ENCODE measurements at regions not wholly inside any gene's neighbourhood (a gene's known extent, or its start where the extent isn't known, plus 50 kb on each side); places are given as distances from the start of the nearest gene placed in this dataset.

DNA sequence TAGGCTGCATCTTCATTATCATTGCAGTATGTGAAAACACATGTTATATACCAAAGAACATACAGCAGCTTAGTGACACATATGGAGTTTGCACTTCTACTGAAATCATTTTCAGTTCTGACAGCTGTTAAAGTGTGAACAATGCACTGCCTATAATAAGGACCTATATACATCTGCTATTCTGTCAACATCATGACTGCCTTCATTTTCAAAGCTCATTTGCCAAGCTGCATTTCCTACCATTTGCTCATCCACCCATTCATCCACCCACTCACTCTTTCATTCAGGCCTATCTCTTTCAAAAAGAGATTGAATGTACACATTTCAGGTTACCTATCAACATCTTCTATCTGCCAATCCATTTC is 81.7 kb upstream of the STK17B start:
- TF ChIP-seq POLR2AphosphoS5 (IDR thresholded peaks at IDR 0.05; ENCODE audit: low read depth) (no peak), NANOG (IDR thresholded peaks at IDR 0.05; ENCODE audit: borderline replicate concordance) (no peak), EZH2 (IDR thresholded peaks at IDR 0.05; ENCODE audit: low read depth, unreplicated experiment) (no peak), EZH2phosphoT487 (IDR thresholded peaks at IDR 0.05; ENCODE audit: unreplicated experiment) (no peak), JUNB (IDR thresholded peaks at IDR 0.05; ENCODE audit: unreplicated experiment) (no peak), STAT1 (IDR thresholded peaks at IDR 0.05; ENCODE audit: unreplicated experiment) (no peak), ZNF331 (CRISPR knock-in tag; IDR thresholded peaks at IDR 0.05; ENCODE audit: low read depth) (no peak), CREB1 (CRISPR knock-in tag; IDR thresholded peaks at IDR 0.05; ENCODE audit: low read depth) (no peak), ZNF114 (CRISPR knock-in tag; IDR thresholded peaks at IDR 0.05) (no peak)
- TF ChIP-seq, protein P1, sequence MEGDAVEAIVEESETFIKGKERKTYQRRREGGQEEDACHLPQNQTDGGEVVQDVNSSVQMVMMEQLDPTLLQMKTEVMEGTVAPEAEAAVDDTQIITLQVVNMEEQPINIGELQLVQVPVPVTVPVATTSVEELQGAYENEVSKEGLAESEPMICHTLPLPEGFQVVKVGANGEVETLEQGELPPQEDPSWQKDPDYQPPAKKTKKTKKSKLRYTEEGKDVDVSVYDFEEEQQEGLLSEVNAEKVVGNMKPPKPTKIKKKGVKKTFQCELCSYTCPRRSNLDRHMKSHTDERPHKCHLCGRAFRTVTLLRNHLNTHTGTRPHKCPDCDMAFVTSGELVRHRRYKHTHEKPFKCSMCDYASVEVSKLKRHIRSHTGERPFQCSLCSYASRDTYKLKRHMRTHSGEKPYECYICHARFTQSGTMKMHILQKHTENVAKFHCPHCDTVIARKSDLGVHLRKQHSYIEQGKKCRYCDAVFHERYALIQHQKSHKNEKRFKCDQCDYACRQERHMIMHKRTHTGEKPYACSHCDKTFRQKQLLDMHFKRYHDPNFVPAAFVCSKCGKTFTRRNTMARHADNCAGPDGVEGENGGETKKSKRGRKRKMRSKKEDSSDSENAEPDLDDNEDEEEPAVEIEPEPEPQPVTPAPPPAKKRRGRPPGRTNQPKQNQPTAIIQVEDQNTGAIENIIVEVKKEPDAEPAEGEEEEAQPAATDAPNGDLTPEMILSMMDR (conservative IDR thresholded peaks at IDR 0.05; ENCODE audit: low read depth in 2 of 2) = no peak
- TF ChIP-seq, protein P2, sequence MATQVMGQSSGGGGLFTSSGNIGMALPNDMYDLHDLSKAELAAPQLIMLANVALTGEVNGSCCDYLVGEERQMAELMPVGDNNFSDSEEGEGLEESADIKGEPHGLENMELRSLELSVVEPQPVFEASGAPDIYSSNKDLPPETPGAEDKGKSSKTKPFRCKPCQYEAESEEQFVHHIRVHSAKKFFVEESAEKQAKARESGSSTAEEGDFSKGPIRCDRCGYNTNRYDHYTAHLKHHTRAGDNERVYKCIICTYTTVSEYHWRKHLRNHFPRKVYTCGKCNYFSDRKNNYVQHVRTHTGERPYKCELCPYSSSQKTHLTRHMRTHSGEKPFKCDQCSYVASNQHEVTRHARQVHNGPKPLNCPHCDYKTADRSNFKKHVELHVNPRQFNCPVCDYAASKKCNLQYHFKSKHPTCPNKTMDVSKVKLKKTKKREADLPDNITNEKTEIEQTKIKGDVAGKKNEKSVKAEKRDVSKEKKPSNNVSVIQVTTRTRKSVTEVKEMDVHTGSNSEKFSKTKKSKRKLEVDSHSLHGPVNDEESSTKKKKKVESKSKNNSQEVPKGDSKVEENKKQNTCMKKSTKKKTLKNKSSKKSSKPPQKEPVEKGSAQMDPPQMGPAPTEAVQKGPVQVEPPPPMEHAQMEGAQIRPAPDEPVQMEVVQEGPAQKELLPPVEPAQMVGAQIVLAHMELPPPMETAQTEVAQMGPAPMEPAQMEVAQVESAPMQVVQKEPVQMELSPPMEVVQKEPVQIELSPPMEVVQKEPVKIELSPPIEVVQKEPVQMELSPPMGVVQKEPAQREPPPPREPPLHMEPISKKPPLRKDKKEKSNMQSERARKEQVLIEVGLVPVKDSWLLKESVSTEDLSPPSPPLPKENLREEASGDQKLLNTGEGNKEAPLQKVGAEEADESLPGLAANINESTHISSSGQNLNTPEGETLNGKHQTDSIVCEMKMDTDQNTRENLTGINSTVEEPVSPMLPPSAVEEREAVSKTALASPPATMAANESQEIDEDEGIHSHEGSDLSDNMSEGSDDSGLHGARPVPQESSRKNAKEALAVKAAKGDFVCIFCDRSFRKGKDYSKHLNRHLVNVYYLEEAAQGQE (IDR thresholded peaks at IDR 0.05; ENCODE audit: unreplicated experiment) = no peak
- TF ChIP-seq, protein P3, sequence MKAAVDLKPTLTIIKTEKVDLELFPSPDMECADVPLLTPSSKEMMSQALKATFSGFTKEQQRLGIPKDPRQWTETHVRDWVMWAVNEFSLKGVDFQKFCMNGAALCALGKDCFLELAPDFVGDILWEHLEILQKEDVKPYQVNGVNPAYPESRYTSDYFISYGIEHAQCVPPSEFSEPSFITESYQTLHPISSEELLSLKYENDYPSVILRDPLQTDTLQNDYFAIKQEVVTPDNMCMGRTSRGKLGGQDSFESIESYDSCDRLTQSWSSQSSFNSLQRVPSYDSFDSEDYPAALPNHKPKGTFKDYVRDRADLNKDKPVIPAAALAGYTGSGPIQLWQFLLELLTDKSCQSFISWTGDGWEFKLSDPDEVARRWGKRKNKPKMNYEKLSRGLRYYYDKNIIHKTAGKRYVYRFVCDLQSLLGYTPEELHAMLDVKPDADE (IDR thresholded peaks at IDR 0.05) = no peak
- TF ChIP-seq, protein P4, sequence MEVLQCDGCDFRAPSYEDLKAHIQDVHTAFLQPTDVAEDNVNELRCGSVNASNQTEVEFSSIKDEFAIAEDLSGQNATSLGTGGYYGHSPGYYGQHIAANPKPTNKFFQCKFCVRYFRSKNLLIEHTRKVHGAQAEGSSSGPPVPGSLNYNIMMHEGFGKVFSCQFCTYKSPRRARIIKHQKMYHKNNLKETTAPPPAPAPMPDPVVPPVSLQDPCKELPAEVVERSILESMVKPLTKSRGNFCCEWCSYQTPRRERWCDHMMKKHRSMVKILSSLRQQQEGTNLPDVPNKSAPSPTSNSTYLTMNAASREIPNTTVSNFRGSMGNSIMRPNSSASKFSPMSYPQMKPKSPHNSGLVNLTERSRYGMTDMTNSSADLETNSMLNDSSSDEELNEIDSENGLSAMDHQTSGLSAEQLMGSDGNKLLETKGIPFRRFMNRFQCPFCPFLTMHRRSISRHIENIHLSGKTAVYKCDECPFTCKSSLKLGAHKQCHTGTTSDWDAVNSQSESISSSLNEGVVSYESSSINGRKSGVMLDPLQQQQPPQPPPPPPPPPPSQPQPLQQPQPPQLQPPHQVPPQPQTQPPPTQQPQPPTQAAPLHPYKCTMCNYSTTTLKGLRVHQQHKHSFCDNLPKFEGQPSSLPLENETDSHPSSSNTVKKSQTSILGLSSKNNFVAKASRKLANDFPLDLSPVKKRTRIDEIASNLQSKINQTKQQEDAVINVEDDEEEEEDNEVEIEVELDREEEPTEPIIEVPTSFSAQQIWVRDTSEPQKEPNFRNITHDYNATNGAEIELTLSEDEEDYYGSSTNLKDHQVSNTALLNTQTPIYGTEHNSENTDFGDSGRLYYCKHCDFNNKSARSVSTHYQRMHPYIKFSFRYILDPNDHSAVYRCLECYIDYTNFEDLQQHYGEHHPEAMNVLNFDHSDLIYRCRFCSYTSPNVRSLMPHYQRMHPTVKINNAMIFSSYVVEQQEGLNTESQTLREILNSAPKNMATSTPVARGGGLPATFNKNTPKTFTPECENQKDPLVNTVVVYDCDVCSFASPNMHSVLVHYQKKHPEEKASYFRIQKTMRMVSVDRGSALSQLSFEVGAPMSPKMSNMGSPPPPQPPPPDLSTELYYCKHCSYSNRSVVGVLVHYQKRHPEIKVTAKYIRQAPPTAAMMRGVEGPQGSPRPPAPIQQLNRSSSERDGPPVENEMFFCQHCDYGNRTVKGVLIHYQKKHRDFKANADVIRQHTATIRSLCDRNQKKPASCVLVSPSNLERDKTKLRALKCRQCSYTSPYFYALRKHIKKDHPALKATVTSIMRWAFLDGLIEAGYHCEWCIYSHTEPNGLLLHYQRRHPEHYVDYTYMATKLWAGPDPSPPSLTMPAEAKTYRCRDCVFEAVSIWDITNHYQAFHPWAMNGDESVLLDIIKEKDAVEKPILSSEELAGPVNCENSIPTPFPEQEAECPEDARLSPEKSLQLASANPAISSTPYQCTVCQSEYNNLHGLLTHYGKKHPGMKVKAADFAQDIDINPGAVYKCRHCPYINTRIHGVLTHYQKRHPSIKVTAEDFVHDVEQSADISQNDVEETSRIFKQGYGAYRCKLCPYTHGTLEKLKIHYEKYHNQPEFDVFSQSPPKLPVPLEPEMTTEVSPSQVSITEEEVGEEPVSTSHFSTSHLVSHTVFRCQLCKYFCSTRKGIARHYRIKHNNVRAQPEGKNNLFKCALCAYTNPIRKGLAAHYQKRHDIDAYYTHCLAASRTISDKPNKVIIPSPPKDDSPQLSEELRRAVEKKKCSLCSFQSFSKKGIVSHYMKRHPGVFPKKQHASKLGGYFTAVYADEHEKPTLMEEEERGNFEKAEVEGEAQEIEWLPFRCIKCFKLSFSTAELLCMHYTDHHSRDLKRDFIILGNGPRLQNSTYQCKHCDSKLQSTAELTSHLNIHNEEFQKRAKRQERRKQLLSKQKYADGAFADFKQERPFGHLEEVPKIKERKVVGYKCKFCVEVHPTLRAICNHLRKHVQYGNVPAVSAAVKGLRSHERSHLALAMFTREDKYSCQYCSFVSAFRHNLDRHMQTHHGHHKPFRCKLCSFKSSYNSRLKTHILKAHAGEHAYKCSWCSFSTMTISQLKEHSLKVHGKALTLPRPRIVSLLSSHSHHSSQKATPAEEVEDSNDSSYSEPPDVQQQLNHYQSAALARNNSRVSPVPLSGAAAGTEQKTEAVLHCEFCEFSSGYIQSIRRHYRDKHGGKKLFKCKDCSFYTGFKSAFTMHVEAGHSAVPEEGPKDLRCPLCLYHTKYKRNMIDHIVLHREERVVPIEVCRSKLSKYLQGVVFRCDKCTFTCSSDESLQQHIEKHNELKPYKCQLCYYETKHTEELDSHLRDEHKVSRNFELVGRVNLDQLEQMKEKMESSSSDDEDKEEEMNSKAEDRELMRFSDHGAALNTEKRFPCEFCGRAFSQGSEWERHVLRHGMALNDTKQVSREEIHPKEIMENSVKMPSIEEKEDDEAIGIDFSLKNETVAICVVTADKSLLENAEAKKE (CRISPR knock-in tag; IDR thresholded peaks at IDR 0.05) = no peak

Measured in GM23338 (cell line).